ENCODE measurements at regions not wholly inside any gene's neighbourhood (a gene's known extent, or its start where the extent isn't known, plus 50 kb on each side); places are given as distances from the start of the nearest gene placed in this dataset.

DNA sequence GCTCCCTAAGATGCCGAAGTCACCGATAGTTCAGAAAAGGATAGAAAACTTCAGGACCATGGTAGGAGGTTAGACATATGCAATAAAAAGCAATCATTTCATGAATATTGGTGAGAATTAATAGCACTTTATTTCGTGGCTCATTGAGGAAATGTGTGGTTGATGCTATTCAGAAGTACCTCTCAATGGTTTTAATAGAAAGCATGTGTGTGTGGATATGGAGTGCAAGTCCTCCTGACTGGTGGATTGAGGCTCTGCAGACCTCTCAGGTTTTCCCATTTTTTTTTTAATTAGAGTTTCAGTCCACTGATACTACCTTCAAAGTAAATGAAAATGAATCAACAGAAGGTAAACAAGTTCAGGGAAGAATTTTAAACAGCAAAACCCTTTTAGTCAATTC is 384.3 kb upstream of the RARB start:
- Mint-ChIP-seq H3K27me3 (no peaks in the 10 kb centered on the region), H3K27ac (no peak overlapping the region), H3K36me3 (no peaks in the 10 kb centered on the region), H3K4me3 (no peak overlapping the region), H3K4me1 (no peaks in the 10 kb centered on the region), H3K9me3 (no peaks in the 10 kb centered on the region)
- CTCF ChIA-PET, result no interaction called here
- no peak for DNase-seq

DNA sequence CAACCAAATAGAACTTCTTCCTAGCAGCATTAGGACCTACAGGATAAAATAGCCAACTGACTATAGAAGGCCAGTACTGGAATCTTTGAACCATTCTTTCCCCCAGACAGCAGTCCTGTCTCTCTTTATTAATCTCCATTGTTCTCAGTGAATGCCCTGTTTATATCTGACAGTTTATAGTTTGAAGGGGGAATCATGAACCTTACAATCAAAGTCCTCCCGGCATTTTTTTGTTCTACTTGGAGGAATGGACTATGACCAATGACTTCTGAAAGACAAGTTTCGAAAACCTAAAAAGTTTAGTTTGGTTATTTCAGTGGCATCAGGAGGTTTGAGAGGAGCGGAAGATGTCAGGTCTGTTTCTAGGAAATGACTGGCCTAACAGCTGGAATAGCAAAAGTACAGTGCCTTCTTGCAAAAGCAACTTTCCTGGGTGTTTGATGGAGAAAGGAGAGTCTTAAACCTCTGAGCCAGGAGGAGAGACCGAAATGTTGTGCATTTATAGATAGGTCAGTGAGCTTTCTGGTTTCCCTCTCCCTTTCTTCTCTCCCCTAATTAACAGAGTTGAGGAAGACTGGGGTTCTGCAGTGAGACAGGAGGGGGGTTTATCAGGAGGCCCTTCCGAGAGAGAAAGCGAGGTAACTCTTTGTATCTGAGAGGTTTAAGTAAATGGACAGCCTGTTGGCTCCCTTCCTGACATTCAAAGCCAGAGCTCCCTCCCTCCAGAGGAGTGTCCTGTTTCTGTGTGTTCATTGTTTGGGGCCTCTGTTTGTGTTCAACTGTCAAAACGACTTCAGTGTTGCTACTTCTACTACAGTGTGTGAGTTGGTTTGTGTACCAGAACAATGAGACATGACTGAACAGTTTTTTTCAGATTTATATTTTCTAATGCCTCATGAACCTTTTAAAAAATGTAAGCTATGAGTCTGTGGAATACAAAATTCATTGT is 383.0 kb upstream of the RARB start:
- CTCF ChIA-PET, result no interaction called here
- H3K4me3 Mint-ChIP-seq, result no peak overlapping the region
- no peak for DNase-seq
- no peaks in the 10 kb centered on the region for H3K4me1 Mint-ChIP-seq
- H3K9me3 Mint-ChIP-seq, result peaks cover 5% of the 10 kb centered on the region
- H3K36me3 Mint-ChIP-seq, result no peaks in the 10 kb centered on the region
- no peaks in the 10 kb centered on the region for H3K27me3 Mint-ChIP-seq
- H3K27ac Mint-ChIP-seq, result no peak overlapping the region

DNA sequence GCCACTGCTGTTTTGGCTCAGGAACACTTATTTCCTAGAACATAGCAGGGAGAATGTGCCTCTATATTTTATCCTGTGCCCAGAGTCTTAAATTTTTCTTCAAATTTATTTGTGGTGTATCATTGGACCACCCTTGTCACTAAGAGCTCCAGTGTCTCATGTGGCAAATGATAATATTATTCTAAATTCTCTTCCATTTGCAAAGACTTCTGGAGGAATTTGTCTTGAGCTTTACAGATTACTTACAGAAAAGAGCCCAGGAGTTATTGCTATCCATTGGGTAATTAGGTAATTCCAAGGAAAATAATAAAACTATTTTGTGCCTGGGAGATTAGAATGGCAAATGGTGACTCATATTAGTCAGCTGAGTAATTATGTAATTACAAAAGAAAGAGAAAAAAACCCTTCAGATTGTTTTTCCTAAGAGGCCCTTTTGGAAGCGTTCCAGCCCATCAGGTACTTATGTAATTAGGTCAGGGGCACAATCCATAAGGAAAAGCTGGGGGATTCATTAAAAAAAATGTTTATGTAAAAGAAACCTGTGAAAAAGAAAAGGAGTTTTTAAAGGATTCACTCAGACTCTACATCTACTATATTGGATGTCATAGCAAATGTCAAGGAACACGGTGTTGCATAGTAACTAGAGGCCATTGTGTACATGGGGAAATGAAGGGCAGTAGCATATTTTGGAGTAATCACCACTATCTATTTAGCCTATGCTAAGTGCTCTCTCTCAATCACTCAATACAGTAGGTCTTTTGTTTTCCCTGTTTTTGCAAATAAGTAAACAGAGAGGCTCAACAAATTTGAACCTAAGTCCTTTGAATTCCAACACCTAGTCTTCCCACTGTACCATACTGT is 380.9 kb upstream of the RARB start:
- Mint-ChIP-seq H3K4me3 (no peak overlapping the region), H3K36me3 (no peaks in the 10 kb centered on the region), H3K9me3 (peaks cover 9% of the 10 kb centered on the region), H3K4me1 (no peaks in the 10 kb centered on the region), H3K27me3 (no peaks in the 10 kb centered on the region), H3K27ac (no peak overlapping the region)
- DNase-seq, result no peak
- CTCF ChIA-PET, result no interaction called here

DNA sequence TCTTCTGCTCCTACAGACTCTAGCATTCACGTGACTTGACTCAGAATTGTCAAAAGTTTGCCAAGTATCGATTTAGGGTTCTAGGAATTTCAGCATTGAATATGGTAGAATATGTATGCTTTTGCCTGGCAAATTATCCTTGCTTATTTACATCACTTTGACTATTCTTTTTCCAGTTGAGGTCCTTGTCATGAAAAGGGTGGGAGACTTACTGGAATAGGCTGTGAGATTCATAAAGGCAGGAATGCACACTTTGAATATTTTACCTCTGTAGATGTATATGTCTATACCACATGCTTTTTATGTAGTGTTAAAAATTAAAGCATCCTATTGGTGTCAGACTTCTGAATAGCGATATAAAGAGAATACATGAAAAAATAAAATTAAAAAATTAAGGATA is 378.8 kb upstream of the RARB start:
- no peak for DNase-seq
- Mint-ChIP-seq H3K4me1 (no peaks in the 10 kb centered on the region), H3K36me3 (no peaks in the 10 kb centered on the region), H3K4me3 (no peak overlapping the region), H3K27ac (no peak overlapping the region), H3K9me3 (peaks cover 9% of the 10 kb centered on the region), H3K27me3 (no peaks in the 10 kb centered on the region)
- CTCF ChIA-PET, result no interaction called here

GRCh38 chr3:25053360-25053759 is 374.7 kb upstream of the RARB start:
- H3K4me3 Mint-ChIP-seq, result no peak overlapping the region
- H3K9me3 Mint-ChIP-seq, result peaks cover 9% of the 10 kb centered on the region
- no peak overlapping the region for H3K27ac Mint-ChIP-seq
- no peak for DNase-seq
- no peaks in the 10 kb centered on the region for H3K27me3 Mint-ChIP-seq
- CTCF ChIA-PET, result no interaction called here
- H3K36me3 Mint-ChIP-seq, result no peaks in the 10 kb centered on the region
- H3K4me1 Mint-ChIP-seq, result no peaks in the 10 kb centered on the region

GRCh38 chr3:25056036-25056755 is 371.9 kb upstream of the RARB start:
- Mint-ChIP-seq H3K4me3 (no peak overlapping the region), H3K27me3 (no peaks in the 10 kb centered on the region), H3K36me3 (no peaks in the 10 kb centered on the region), H3K27ac (no peak overlapping the region), H3K9me3 (peaks cover under 1% of the 10 kb centered on the region), H3K4me1 (no peaks in the 10 kb centered on the region)
- no peak for DNase-seq
- CTCF ChIA-PET, result no interaction called here

- CTCF ChIA-PET, result no interaction called here
- no peaks in the 10 kb centered on the region for H3K27me3 Mint-ChIP-seq
- no peak overlapping the region for H3K4me3 Mint-ChIP-seq
- H3K4me1 Mint-ChIP-seq, result no peaks in the 10 kb centered on the region
- no peaks in the 10 kb centered on the region for H3K9me3 Mint-ChIP-seq
- H3K27ac Mint-ChIP-seq, result no peak overlapping the region
- no peaks in the 10 kb centered on the region for H3K36me3 Mint-ChIP-seq
- no peak for DNase-seq
These were observed 371.2 kb upstream of the RARB start for GRCh38 chr3:25056803-25057351.

DNA sequence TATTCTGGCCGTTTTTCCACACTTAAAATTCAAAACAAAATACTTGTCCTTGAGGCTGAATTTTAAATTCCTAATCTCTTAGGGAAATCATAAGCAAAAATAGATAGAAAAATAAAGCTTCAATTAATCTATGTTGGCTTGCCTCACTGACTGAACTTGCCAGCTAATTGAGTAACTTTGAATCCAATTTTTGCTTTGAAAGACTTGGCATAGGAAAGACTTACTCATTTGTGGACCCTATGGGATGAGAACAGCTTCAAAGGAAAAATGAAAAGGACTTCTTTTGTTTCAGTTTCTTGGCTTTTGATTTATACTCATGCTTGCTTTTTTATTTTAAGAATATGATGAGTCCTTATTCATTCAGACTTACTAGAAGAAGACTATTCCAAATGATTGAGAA is 370.7 kb upstream of the RARB start:
- Mint-ChIP-seq H3K36me3 (no peaks in the 10 kb centered on the region), H3K27me3 (no peaks in the 10 kb centered on the region), H3K4me3 (no peak overlapping the region), H3K4me1 (no peaks in the 10 kb centered on the region), H3K27ac (no peak overlapping the region), H3K9me3 (no peaks in the 10 kb centered on the region)
- CTCF ChIA-PET, result no interaction called here
- DNase-seq, result no peak

- Mint-ChIP-seq H3K27me3 (no peaks in the 10 kb centered on the region), H3K4me1 (no peaks in the 10 kb centered on the region), H3K9me3 (peaks cover 4% of the 10 kb centered on the region), H3K36me3 (no peaks in the 10 kb centered on the region), H3K27ac (no peak overlapping the region), H3K4me3 (no peak overlapping the region)
- DNase-seq, result no peak
- CTCF ChIA-PET, result no interaction called here
These were observed 363.4 kb upstream of the RARB start for GRCh38 chr3:25064681-25065080.

GRCh38 chr3:25069970-25070369 is 358.1 kb upstream of the RARB start:
- no peak for DNase-seq
- Mint-ChIP-seq H3K4me3 (no peak overlapping the region), H3K27me3 (no peaks in the 10 kb centered on the region), H3K9me3 (peaks cover 6% of the 10 kb centered on the region), H3K4me1 (no peaks in the 10 kb centered on the region), H3K36me3 (no peaks in the 10 kb centered on the region), H3K27ac (no peak overlapping the region)
- CTCF ChIA-PET, result no interaction called here

DNA sequence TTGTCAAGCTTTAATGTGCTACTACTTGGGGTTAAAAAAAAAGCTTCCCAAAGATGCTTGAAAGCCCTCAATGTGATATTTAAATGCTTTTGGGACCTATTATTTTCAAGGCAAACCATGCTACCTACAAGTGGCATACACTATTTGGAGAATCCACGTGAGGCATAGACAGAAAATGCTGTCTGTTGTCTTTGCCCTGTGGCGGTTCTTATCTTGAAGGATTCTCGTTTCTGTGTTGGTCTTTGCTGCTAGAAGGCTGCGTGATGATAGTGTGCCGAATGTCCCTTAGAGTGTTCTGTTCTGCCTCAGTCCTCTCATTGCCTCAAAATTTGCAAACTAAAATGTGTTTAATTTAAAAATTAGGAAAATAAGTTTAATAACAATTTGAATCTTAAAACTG is 356.2 kb upstream of the RARB start:
- no peaks in the 10 kb centered on the region for H3K36me3 Mint-ChIP-seq
- H3K27me3 Mint-ChIP-seq, result no peaks in the 10 kb centered on the region
- DNase-seq, result no peak
- peaks cover 6% of the 10 kb centered on the region for H3K9me3 Mint-ChIP-seq
- H3K27ac Mint-ChIP-seq, result no peak overlapping the region
- CTCF ChIA-PET, result no interaction called here
- no peaks in the 10 kb centered on the region for H3K4me1 Mint-ChIP-seq
- no peak overlapping the region for H3K4me3 Mint-ChIP-seq

DNA sequence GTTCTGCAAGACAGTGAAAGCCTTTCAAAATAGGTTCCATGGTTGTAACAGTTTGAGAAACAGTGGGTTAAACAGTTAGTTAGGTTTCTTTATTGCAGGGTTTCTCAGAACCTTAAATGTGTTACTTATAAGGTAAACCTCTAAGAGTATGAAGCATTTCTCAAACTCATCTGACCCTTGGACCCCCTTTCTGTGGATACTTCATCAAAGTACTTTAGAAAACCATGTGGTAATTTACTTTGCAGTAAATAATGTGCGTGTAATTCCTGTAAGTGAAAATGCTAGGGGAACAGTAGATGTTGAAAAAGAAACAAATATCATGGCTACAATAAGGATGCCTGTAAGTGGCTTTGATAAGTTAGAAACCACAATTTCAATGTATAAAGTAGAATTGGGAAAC is 354.6 kb upstream of the RARB start:
- H3K4me1 Mint-ChIP-seq, result no peaks in the 10 kb centered on the region
- no peak overlapping the region for H3K4me3 Mint-ChIP-seq
- peaks cover 4% of the 10 kb centered on the region for H3K9me3 Mint-ChIP-seq
- no peaks in the 10 kb centered on the region for H3K27me3 Mint-ChIP-seq
- DNase-seq, result no peak
- no peaks in the 10 kb centered on the region for H3K36me3 Mint-ChIP-seq
- CTCF ChIA-PET, result no interaction called here
- H3K27ac Mint-ChIP-seq, result no peak overlapping the region

- CTCF ChIA-PET, result no interaction called here
- H3K4me3 Mint-ChIP-seq, result no peak overlapping the region
- H3K4me1 Mint-ChIP-seq, result no peaks in the 10 kb centered on the region
- H3K9me3 Mint-ChIP-seq, result peaks cover 2% of the 10 kb centered on the region
- H3K27me3 Mint-ChIP-seq, result no peaks in the 10 kb centered on the region
- H3K27ac Mint-ChIP-seq, result no peak overlapping the region
- no peak for DNase-seq
- no peaks in the 10 kb centered on the region for H3K36me3 Mint-ChIP-seq
These were observed 353.9 kb upstream of the RARB start for GRCh38 chr3:25074149-25074548.

- no peak for DNase-seq
- Mint-ChIP-seq H3K9me3 (peaks cover 2% of the 10 kb centered on the region), H3K27ac (no peak overlapping the region), H3K4me1 (no peaks in the 10 kb centered on the region), H3K36me3 (no peaks in the 10 kb centered on the region), H3K27me3 (no peaks in the 10 kb centered on the region), H3K4me3 (no peak overlapping the region)
- CTCF ChIA-PET, result no interaction called here
These were observed 347.6 kb upstream of the RARB start for GRCh38 chr3:25080461-25080860.
